ENCODE measurements at regions not wholly inside any gene's neighbourhood (a gene's known extent, or its start where the extent isn't known, plus 50 kb on each side); places are given as distances from the start of the nearest gene placed in this dataset.

DNA sequence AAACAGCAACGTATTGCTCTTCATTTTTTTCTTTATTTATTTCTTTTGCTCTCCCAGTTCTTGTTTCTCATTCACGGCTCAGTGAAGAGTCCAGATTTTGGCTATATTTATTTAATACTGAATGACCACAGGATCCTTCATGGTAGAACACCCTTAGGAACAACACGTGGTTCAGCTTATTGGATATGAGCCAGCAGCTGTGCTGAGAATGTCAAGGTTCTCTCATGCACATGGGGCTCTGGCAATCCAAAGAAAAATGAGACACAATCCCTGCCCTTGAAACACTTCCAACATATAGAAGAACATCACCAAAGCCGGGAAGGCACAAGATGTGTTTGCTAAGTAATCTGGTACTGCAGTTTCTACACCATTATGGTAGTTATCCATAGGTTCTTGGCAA is 852.9 kb downstream of the SORCS1 start:
- H3K9me2 ChIP-seq (ENCODE audit: insufficient read depth, low read length), result no peaks in the 10 kb centered on the region
- H3K4me3 ChIP-seq (ENCODE audit: low read depth, low read length, poor library complexity, severe bottlenecking), result no peak overlapping the region
- no peaks in the 10 kb centered on the region for H4K20me1 ChIP-seq (ENCODE audit: insufficient read depth, low read length)
- H3K4me2 ChIP-seq (ENCODE audit: low read length), result no peak overlapping the region
- POLR2A ChIA-PET, result no interaction called here
- H2AFZ ChIP-seq (ENCODE audit: low read length), result no peak overlapping the region
- H3K4me1 ChIP-seq (ENCODE audit: insufficient read depth, low read length, poor library complexity, severe bottlenecking), result no peaks in the 10 kb centered on the region
- no peak for DNase-seq (ENCODE audit: low spot score)
- TF ChIP-seq CTCF (conservative IDR thresholded peaks at IDR 0.05; ENCODE audit: low read length) (no peak), EZH2phosphoT487 (IDR thresholded peaks at IDR 0.05; ENCODE audit: borderline replicate concordance, low read depth, low read length) (no peak)
- no TSS peak for BruUV-seq (replicated peaks)
- no peaks in the 10 kb centered on the region for H3K79me2 ChIP-seq (ENCODE audit: insufficient read depth, low read depth, low read length)
- H3K27ac ChIP-seq (ENCODE audit: low read depth, low read length, poor library complexity, severe bottlenecking), result no peak overlapping the region
- CTCF ChIA-PET (ENCODE audit: unreplicated experiment), result no interaction called here
- H3K9me3 ChIP-seq (ENCODE audit: low read length), result no peaks in the 10 kb centered on the region
- no peaks in the 10 kb centered on the region for H3K36me3 ChIP-seq (ENCODE audit: insufficient read depth, low read length)
- intact Hi-C loops (cut with micrococcal nuclease; ENCODE audit: unreplicated experiment), result no loop called here

DNA sequence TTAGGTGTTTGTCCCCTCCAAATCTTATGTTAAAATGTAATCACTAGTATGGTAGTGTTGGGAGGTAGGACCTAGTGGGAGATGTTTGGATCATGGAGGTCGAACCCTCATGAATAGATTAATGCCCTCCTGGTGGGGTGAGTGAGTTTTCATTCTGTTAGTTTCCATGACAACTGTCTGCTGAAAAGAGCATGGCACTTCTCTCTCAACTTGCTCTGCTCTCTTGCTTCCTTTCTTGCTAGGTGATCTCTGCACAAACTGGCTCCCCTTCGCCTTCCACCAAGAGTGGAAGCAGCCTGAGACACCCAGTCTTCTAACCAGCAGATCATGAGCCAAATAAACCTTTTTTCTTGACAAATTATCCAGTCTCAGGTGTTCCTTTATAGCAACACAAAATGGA is 853.9 kb downstream of the SORCS1 start:
- H2AFZ ChIP-seq (ENCODE audit: low read length), result no peak overlapping the region
- ChIA-PET CTCF (ENCODE audit: unreplicated experiment) (no interaction called here), POLR2A (no interaction called here)
- DNase-seq (ENCODE audit: low spot score), result no peak
- H3K4me3 ChIP-seq (ENCODE audit: low read depth, low read length, poor library complexity, severe bottlenecking), result no peak overlapping the region
- no peak overlapping the region for H3K27ac ChIP-seq (ENCODE audit: low read depth, low read length, poor library complexity, severe bottlenecking)
- BruUV-seq (replicated peaks), result no TSS peak
- no peak overlapping the region for H3K4me2 ChIP-seq (ENCODE audit: low read length)
- H3K9me3 ChIP-seq (ENCODE audit: low read length), result no peaks in the 10 kb centered on the region
- no peaks in the 10 kb centered on the region for H3K79me2 ChIP-seq (ENCODE audit: insufficient read depth, low read depth, low read length)
- TF ChIP-seq CTCF (conservative IDR thresholded peaks at IDR 0.05; ENCODE audit: low read length) (no peak), EZH2phosphoT487 (IDR thresholded peaks at IDR 0.05; ENCODE audit: borderline replicate concordance, low read depth, low read length) (no peak)
- H3K4me1 ChIP-seq (ENCODE audit: insufficient read depth, low read length, poor library complexity, severe bottlenecking), result no peaks in the 10 kb centered on the region
- H3K9me2 ChIP-seq (ENCODE audit: insufficient read depth, low read length), result no peaks in the 10 kb centered on the region
- intact Hi-C loops (cut with micrococcal nuclease; ENCODE audit: unreplicated experiment), result no loop called here
- no peaks in the 10 kb centered on the region for H3K36me3 ChIP-seq (ENCODE audit: insufficient read depth, low read length)
- no peaks in the 10 kb centered on the region for H4K20me1 ChIP-seq (ENCODE audit: insufficient read depth, low read length)

DNA sequence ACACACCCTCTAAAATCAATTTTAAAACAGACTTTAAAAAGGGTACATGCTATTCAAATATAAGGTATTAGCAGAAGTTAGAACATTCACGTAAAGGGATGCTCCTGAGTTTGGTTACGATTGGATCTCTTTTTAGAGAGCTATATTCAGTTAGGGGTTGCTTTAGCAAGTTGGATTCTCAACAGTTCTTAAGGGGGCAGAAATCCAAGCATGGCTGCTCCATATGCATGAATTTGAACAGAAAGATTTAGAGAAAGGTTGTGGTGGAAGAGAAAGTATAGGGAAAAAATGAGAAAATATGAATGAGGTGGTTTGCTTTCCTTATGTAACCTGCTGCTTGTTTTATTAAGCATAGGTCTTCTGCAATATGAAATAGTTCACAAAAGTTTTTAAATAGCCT is 855.1 kb downstream of the SORCS1 start:
- Histone ChIP-seq H3K4me3 (ENCODE audit: low read depth, low read length, poor library complexity, severe bottlenecking) (no peak overlapping the region), H3K9me3 (ENCODE audit: low read length) (no peaks in the 10 kb centered on the region), H2AFZ (ENCODE audit: low read length) (no peak overlapping the region), H3K36me3 (ENCODE audit: insufficient read depth, low read length) (no peaks in the 10 kb centered on the region), H3K79me2 (ENCODE audit: insufficient read depth, low read depth, low read length) (no peaks in the 10 kb centered on the region), H4K20me1 (ENCODE audit: insufficient read depth, low read length) (no peaks in the 10 kb centered on the region), H3K9me2 (ENCODE audit: insufficient read depth, low read length) (no peaks in the 10 kb centered on the region), H3K4me2 (ENCODE audit: low read length) (no peak overlapping the region), H3K4me1 (ENCODE audit: insufficient read depth, low read length, poor library complexity, severe bottlenecking) (no peaks in the 10 kb centered on the region), H3K27ac (ENCODE audit: low read depth, low read length, poor library complexity, severe bottlenecking) (no peak overlapping the region)
- DNase-seq (ENCODE audit: low spot score), result no peak
- POLR2A ChIA-PET, result no interaction called here
- intact Hi-C loops (cut with micrococcal nuclease; ENCODE audit: unreplicated experiment), result no loop called here
- no TSS peak for BruUV-seq (replicated peaks)
- CTCF ChIA-PET (ENCODE audit: unreplicated experiment), result no interaction called here
- TF ChIP-seq EZH2phosphoT487 (IDR thresholded peaks at IDR 0.05; ENCODE audit: borderline replicate concordance, low read depth, low read length) (no peak), CTCF (conservative IDR thresholded peaks at IDR 0.05; ENCODE audit: low read length) (no peak)
